Trophoblast cell (in vitro differentiated cells and primary cell): ENCODE measurements at regions not wholly inside any gene's neighbourhood (a gene's known extent, or its start where the extent isn't known, plus 50 kb on each side); places are given as distances from the start of the nearest gene placed in this dataset.

Source experiments
- DNase-seq, 2 donors: peaks; one replicate each; pipeline ENCODE4 v3.0.0-alpha.2; 2016
- H2AFZ ChIP-seq: 2 replicates; pipeline ENCODE4 v1.6.1; 2013; ENCODE audit warnings: low read length, moderate library complexity, mild to moderate bottlenecking; ENCODE audit not compliant: insufficient read depth, poor library complexity
- H2AK5ac ChIP-seq: 2 replicates; pipeline ENCODE4 v1.6.1; 2013; ENCODE audit warnings: mild to moderate bottlenecking, low read length
- H2BK120ac ChIP-seq: 2 replicates; pipeline ENCODE4 v1.6.1; 2013; ENCODE audit warnings: low read length, mild to moderate bottlenecking, moderate library complexity; ENCODE audit not compliant: insufficient read depth, poor library complexity
- H2BK12ac ChIP-seq: 2 replicates; pipeline ENCODE4 v1.6.1; 2013; ENCODE audit warnings: mild to moderate bottlenecking, low read length, moderate library complexity
- H2BK5ac ChIP-seq: 2 replicates; pipeline ENCODE4 v1.6.1; 2013; ENCODE audit warnings: low read length, low read depth, moderate library complexity, mild to moderate bottlenecking; ENCODE audit not compliant: poor library complexity
- H3K14ac ChIP-seq: 2 replicates; pipeline ENCODE4 v1.6.1; 2013; ENCODE audit warnings: mild to moderate bottlenecking, low read length
- H3K18ac ChIP-seq: 2 replicates; pipeline ENCODE4 v1.6.1; 2013; ENCODE audit warnings: mild to moderate bottlenecking, low read length
- H3K23ac ChIP-seq: 2 replicates; pipeline ENCODE4 v1.6.1; 2013; ENCODE audit warnings: low read length
- H3K27ac ChIP-seq: 2 replicates; pipeline ENCODE4 v1.5.1; 2013; ENCODE audit warnings: low read depth, mild to moderate bottlenecking, inconsistent platforms, low read length, moderate library complexity
- H3K27me3 ChIP-seq: 2 replicates; pipeline ENCODE4 v1.6.1; 2013; ENCODE audit warnings: inconsistent platforms, mild to moderate bottlenecking, low read length, moderate library complexity; ENCODE audit not compliant: insufficient read depth
- H3K36me3 ChIP-seq, 2 experiments: 1 replicate in 1 of 2; 2 replicates in 1 of 2; pipeline ENCODE4 v1.6.1; 2013; ENCODE audit warnings: low read length in 2 of 2, mild to moderate bottlenecking in 2 of 2, moderate library complexity in 1 of 2; ENCODE audit not compliant: insufficient read depth in 2 of 2, control insufficient read depth in 1 of 2
- H3K4ac ChIP-seq: 2 replicates; pipeline ENCODE4 v1.6.1; 2013; ENCODE audit warnings: low read depth, mild to moderate bottlenecking, low read length, moderate library complexity
- H3K4me1 ChIP-seq, 2 experiments: 1 replicate in 1 of 2; 2 replicates in 1 of 2; pipeline ENCODE4 v1.6.1; 2013; ENCODE audit warnings: low read length in 2 of 2, mild to moderate bottlenecking in 2 of 2, moderate library complexity in 1 of 2; ENCODE audit not compliant: insufficient read depth in 2 of 2, control insufficient read depth in 1 of 2
- H3K4me2 ChIP-seq: 2 replicates; pipeline ENCODE4 v1.6.1; 2013; ENCODE audit warnings: inconsistent platforms, mild to moderate bottlenecking, low read length, moderate library complexity
- H3K4me3 ChIP-seq: 2 replicates; pipeline ENCODE4 v1.5.1; 2013; ENCODE audit warnings: mild to moderate bottlenecking, low read depth, low read length, inconsistent platforms
- H3K79me1 ChIP-seq: one replicate; pipeline ENCODE4 v1.6.1; 2013; ENCODE audit warnings: low read length
- H3K79me2 ChIP-seq: 2 replicates; pipeline ENCODE4 v1.6.1; 2013; ENCODE audit warnings: low read length, mild to moderate bottlenecking; ENCODE audit not compliant: control insufficient read depth, insufficient read depth, poor library complexity
- H3K9ac ChIP-seq: 2 replicates; pipeline ENCODE4 v1.6.1; 2013; ENCODE audit warnings: mild to moderate bottlenecking, low read length
- H3K9me3 ChIP-seq: 2 replicates; pipeline ENCODE4 v1.6.1; 2013; ENCODE audit warnings: low read depth, mild to moderate bottlenecking, control low read depth, inconsistent platforms, low read length; ENCODE audit not compliant: insufficient read depth
- H4K12ac ChIP-seq: 2 replicates; pipeline ENCODE4 v1.6.1; 2013; ENCODE audit warnings: low read depth, mild to moderate bottlenecking, low read length, moderate library complexity
- H4K8ac ChIP-seq: 2 replicates; pipeline ENCODE4 v1.6.1; 2013; ENCODE audit warnings: low read depth, mild to moderate bottlenecking, low read length, moderate library complexity
- H4K91ac ChIP-seq: one replicate; pipeline ENCODE4 v1.6.1; 2013; ENCODE audit warnings: low read depth, mild to moderate bottlenecking, low read length, moderate library complexity
- WGBS: extraction: QIAGEN DNeasy Blood & Tissue Kit; methylation state at CpG from one replicate; pipeline ENCODE4 v1.1.7; 2013; ENCODE audit warnings: missing lambda C conversion rate; ENCODE audit not compliant: insufficient read length, insufficient coverage; ENCODE audit errors: extremely low coverage; 5-methylcytosine and 5-hydroxymethylcytosine counted together

GRCh38 chr9:80013891-80014290 lies 442.1 kb downstream of the TLE4 start:
- Histone ChIP-seq H3K4me1 (no peaks in the 10 kb centered on the region), H3K36me3 (no peaks in the 10 kb centered on the region), H3K23ac (no peak overlapping the region), H3K9ac (no peak overlapping the region), H3K14ac (no peak overlapping the region), H2AK5ac (no peak overlapping the region), H2AFZ (no peak overlapping the region), H4K12ac (no peak overlapping the region), H2BK120ac (no peak overlapping the region), H2BK5ac (no peak overlapping the region), H3K27me3 (no peaks in the 10 kb centered on the region), H3K4me2 (no peak overlapping the region), H3K4ac (no peak overlapping the region), H3K27ac (no peak overlapping the region), H3K18ac (no peak overlapping the region), H4K91ac (no peak overlapping the region), H3K9me3 (no peaks in the 10 kb centered on the region), H3K79me1 (no peaks in the 10 kb centered on the region), H4K8ac (no peak overlapping the region), H3K79me2 (no peaks in the 10 kb centered on the region), H3K4me3 (no peak overlapping the region), H2BK12ac (no peak overlapping the region)
- WGBS = no CpG with 5 or more reads among the region's 1 CpG
- no peak for DNase-seq

- H3K9ac ChIP-seq = no peak overlapping the region
- no peaks in the 10 kb centered on the region for H3K9me3 ChIP-seq
- H3K79me1 ChIP-seq = no peaks in the 10 kb centered on the region
- H3K23ac ChIP-seq = no peak overlapping the region
- H4K91ac ChIP-seq = no peak overlapping the region
- H2AK5ac ChIP-seq = no peak overlapping the region
- WGBS = no CpG with 5 or more reads among the region's 2 CpGs
- no peaks in the 10 kb centered on the region for H3K4me1 ChIP-seq
- H3K4me3 ChIP-seq = no peak overlapping the region
- no peaks in the 10 kb centered on the region for H3K27me3 ChIP-seq
- H3K79me2 ChIP-seq = no peaks in the 10 kb centered on the region
- no peak overlapping the region for H3K14ac ChIP-seq
- H3K27ac ChIP-seq = no peak overlapping the region
- no peak overlapping the region for H2AFZ ChIP-seq
- H4K12ac ChIP-seq = no peak overlapping the region
- H3K18ac ChIP-seq = no peak overlapping the region
- no peak overlapping the region for H3K4me2 ChIP-seq
- no peak overlapping the region for H2BK120ac ChIP-seq
- no peak overlapping the region for H3K4ac ChIP-seq
- DNase-seq = no peak
- no peaks in the 10 kb centered on the region for H3K36me3 ChIP-seq
- no peak overlapping the region for H2BK12ac ChIP-seq
- no peak overlapping the region for H4K8ac ChIP-seq
- H2BK5ac ChIP-seq = no peak overlapping the region
Observed at GRCh38 chr9:80012557-80013330, 441.0 kb downstream of the TLE4 start.

DNA sequence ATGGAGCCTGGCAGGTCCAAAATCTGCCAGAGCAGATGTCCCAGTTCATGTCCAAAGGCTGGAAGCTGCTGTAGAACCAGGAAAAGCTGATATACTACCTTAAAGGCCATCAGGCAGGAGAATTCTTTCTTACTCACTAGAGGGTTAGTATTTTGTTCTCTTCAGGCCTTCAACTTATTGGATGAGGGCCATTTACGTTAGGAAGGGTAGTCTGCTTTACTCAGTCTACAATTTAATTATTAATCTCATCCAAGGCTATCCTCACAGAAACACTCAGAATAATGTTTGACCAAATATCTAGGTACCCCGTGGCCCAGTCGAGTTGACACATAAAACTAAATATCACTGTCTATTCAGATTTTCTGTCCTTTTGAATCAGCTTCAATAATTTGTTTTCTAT lies 437.4 kb downstream of the TLE4 start:
- WGBS = no CpG with 5 or more reads among the region's 3 CpGs
- no peaks in the 10 kb centered on the region for H3K79me1 ChIP-seq
- no peak overlapping the region for H2BK12ac ChIP-seq
- no peak overlapping the region for H2AFZ ChIP-seq
- H4K91ac ChIP-seq = no peak overlapping the region
- no peak overlapping the region for H3K4ac ChIP-seq
- DNase-seq = no peak
- no peaks in the 10 kb centered on the region for H3K36me3 ChIP-seq
- H3K14ac ChIP-seq = no peak overlapping the region
- H3K27me3 ChIP-seq = no peaks in the 10 kb centered on the region
- H2BK120ac ChIP-seq = no peak overlapping the region
- no peak overlapping the region for H4K8ac ChIP-seq
- H3K18ac ChIP-seq = no peak overlapping the region
- no peak overlapping the region for H3K4me2 ChIP-seq
- H3K4me3 ChIP-seq = no peak overlapping the region
- H2AK5ac ChIP-seq = no peak overlapping the region
- no peak overlapping the region for H3K23ac ChIP-seq
- no peaks in the 10 kb centered on the region for H3K9me3 ChIP-seq
- H3K9ac ChIP-seq = no peak overlapping the region
- H3K4me1 ChIP-seq = no peaks in the 10 kb centered on the region
- no peak overlapping the region for H2BK5ac ChIP-seq
- H3K27ac ChIP-seq = no peak overlapping the region
- H3K79me2 ChIP-seq = no peaks in the 10 kb centered on the region
- no peak overlapping the region for H4K12ac ChIP-seq

DNA sequence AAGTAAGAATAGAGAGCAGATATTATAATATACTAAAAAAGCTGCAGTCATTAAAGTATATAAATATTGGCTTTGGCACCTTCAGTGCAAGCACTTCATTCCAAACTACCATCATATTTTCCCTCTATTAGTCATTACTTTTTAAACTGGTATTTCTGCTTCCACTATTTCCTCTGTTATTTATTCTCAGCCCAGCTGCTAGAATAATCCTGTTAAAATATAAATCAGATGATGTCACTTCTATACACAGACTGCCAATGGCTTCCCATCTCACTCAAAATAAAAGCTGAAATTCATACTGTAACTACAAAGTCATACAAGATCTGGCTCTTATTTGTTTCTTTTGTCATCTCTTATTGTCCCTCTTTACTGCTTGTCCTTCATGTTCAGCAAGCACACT lies 432.9 kb downstream of the TLE4 start:
- Histone ChIP-seq H3K14ac (no peak overlapping the region), H3K4me3 (no peak overlapping the region), H3K27me3 (no peaks in the 10 kb centered on the region), H4K8ac (no peak overlapping the region), H3K18ac (no peak overlapping the region), H3K27ac (no peak overlapping the region), H2AK5ac (no peak overlapping the region), H4K12ac (no peak overlapping the region), H3K79me1 (no peaks in the 10 kb centered on the region), H3K36me3 (no peaks in the 10 kb centered on the region), H2AFZ (no peak overlapping the region), H3K4me2 (no peak overlapping the region), H2BK120ac (no peak overlapping the region), H2BK12ac (no peak overlapping the region), H3K79me2 (no peaks in the 10 kb centered on the region), H3K23ac (no peak overlapping the region), H3K4ac (no peak overlapping the region), H3K4me1 (no peaks in the 10 kb centered on the region), H3K9ac (no peak overlapping the region), H2BK5ac (no peak overlapping the region), H3K9me3 (no peaks in the 10 kb centered on the region), H4K91ac (no peak overlapping the region)
- DNase-seq = peak in 1 of 2 donors; percentile 49
